ENCODE measurements at regions not wholly inside any gene's neighbourhood (a gene's known extent, or its start where the extent isn't known, plus 50 kb on each side); places are given as distances from the start of the nearest gene placed in this dataset.

DNA sequence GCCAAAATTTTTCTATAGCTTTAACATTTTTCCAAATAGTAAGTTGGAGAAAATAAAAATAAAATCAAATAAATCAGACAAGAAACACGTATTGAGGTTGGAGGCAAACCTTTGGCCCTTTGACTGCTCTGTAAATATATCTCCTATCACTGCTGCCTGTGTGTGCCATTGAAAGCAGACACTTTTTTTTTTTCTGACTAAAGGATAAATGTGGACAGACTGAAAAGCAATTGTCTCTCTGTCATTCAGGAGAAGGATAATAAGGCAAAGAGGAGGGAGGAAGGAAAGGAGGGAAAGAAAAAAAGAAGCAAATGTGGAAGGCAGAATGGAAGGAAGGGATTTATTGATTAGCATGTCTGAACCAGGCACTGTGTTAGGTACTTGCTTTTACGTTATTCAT is 85.2 kb upstream of the SULF2 start:
- H3K9me3 ChIP-seq: no peaks in the 10 kb centered on the region
- ATAC-seq (no peak), DNase-seq (no peak)
- TF ChIP-seq, protein P1, sequence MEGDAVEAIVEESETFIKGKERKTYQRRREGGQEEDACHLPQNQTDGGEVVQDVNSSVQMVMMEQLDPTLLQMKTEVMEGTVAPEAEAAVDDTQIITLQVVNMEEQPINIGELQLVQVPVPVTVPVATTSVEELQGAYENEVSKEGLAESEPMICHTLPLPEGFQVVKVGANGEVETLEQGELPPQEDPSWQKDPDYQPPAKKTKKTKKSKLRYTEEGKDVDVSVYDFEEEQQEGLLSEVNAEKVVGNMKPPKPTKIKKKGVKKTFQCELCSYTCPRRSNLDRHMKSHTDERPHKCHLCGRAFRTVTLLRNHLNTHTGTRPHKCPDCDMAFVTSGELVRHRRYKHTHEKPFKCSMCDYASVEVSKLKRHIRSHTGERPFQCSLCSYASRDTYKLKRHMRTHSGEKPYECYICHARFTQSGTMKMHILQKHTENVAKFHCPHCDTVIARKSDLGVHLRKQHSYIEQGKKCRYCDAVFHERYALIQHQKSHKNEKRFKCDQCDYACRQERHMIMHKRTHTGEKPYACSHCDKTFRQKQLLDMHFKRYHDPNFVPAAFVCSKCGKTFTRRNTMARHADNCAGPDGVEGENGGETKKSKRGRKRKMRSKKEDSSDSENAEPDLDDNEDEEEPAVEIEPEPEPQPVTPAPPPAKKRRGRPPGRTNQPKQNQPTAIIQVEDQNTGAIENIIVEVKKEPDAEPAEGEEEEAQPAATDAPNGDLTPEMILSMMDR (IDR thresholded peaks at IDR 0.05): no peak
- no peaks in the 10 kb centered on the region for H3K4me1 ChIP-seq (ENCODE audit: low read depth)
- intact Hi-C loops (cut with DNase I, micrococcal nuclease): no loop called here
- no peaks in the 10 kb centered on the region for H3K36me3 ChIP-seq (ENCODE audit: low read depth)
- no peak overlapping the region for H3K4me3 ChIP-seq

DNA sequence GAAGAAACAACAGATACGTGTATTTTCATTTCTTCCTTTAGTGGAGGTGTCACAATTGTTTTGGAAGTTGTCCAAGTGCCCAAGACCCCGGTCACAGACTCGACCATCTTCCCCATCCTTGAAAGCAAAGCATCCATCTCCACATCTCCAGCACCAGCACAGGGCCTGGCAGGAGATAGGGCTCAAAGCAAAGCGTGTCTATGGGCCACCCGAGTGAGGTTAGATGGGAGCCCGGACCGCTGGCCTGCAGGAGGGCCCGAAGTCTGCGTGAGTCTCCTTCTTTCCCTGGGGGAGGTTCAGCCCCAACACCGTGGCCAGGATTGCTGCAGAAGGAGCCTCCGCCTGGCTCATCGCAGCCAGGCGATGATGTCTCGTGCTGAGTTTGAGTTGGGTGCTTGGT is 83.5 kb upstream of the SULF2 start:
- intact Hi-C loops (cut with DNase I, micrococcal nuclease): no loop called here
- H3K36me3 ChIP-seq (ENCODE audit: low read depth): no peaks in the 10 kb centered on the region
- H3K4me3 ChIP-seq: no peak overlapping the region
- TF ChIP-seq, protein P1 (IDR thresholded peaks at IDR 0.05): no peak
- H3K4me1 ChIP-seq (ENCODE audit: low read depth): no peaks in the 10 kb centered on the region
- ATAC-seq: no peak
- H3K9me3 ChIP-seq: no peaks in the 10 kb centered on the region
- DNase-seq: no peak

DNA sequence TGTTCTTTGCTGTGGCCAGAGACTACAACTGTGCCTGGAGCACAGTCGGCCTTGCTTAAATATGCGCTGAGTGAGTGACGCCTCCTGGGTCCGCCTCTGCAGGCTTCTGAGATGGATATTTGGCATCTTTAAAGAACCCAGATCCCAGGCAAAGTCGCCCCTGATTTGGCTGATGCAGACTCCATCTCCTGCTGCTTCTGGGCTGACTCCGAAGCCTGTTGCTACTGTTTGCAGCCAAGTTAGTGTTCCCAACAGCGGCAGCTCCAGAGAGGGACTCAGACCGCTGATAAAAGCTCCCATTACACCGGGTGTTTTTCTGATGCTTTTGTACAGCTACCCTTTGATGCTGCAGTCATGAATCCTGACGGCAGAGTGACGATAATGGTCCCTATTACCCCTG is 83.0 kb upstream of the SULF2 start:
- no peak for ATAC-seq
- intact Hi-C loops (cut with DNase I, micrococcal nuclease): no loop called here

DNA sequence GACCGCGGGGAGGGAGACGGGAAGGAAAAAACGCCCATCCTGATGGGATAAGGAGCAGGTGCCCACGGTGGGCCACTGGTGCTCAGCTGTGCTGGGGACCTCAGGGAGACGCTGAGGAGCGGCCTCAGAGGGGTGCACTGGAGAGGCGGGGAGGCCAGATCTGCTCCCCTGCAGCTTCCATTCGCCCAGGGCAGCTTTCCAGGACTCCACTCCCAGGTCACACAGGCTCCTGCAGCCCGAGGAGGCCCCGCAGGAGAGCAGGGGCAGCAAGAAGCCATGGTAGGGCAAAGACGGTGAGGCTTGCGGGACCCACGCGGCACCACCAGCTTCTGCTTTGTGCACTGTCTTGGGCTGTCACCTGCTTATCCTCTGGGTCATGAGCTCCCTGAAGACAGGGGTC is 82.5 kb upstream of the SULF2 start:
- DNase-seq: no peak
- H3K4me3 ChIP-seq: no peak overlapping the region
- no peaks in the 10 kb centered on the region for H3K4me1 ChIP-seq (ENCODE audit: low read depth)
- TF ChIP-seq, protein P1 (IDR thresholded peaks at IDR 0.05): no peak
- H3K36me3 ChIP-seq (ENCODE audit: low read depth): no peaks in the 10 kb centered on the region
- no peaks in the 10 kb centered on the region for H3K9me3 ChIP-seq
- intact Hi-C loops (cut with DNase I, micrococcal nuclease): no loop called here
- ATAC-seq: no peak

More for the DNA sequence above, 83.0 kb upstream of the SULF2 start:
- no peak for DNase-seq
- TF ChIP-seq, protein P1 (IDR thresholded peaks at IDR 0.05): no peak
- Histone ChIP-seq H3K4me1 (ENCODE audit: low read depth) (no peaks in the 10 kb centered on the region), H3K36me3 (ENCODE audit: low read depth) (no peaks in the 10 kb centered on the region), H3K4me3 (no peak overlapping the region), H3K9me3 (no peaks in the 10 kb centered on the region)

DNA sequence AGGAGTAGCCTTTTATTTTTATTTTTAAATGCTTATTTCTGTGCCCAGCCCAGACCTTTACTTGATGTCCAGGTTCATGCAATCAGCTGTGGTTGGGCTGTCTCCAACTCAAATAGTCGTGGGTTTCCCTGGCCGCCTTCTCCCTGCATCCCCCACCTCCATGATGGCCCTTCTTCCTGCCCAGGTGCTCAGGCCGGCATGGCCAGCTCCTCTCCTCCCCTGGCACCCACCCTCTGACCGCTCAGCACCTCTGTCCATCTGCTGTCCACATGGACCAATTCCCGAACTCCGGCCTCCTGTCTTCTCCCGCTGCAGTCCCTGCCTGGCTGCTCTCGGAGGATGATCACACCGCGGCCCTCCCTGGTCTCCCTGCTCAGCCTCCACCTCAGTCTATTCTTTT is 81.2 kb upstream of the SULF2 start:
- H3K4me1 ChIP-seq (ENCODE audit: low read depth): no peaks in the 10 kb centered on the region
- ATAC-seq: no peak
- H3K9me3 ChIP-seq: no peaks in the 10 kb centered on the region
- intact Hi-C loops (cut with DNase I, micrococcal nuclease): no loop called here
- TF ChIP-seq, protein P1 (IDR thresholded peaks at IDR 0.05): no peak
- DNase-seq: no peak
- no peak overlapping the region for H3K4me3 ChIP-seq
- H3K36me3 ChIP-seq (ENCODE audit: low read depth): no peaks in the 10 kb centered on the region

DNA sequence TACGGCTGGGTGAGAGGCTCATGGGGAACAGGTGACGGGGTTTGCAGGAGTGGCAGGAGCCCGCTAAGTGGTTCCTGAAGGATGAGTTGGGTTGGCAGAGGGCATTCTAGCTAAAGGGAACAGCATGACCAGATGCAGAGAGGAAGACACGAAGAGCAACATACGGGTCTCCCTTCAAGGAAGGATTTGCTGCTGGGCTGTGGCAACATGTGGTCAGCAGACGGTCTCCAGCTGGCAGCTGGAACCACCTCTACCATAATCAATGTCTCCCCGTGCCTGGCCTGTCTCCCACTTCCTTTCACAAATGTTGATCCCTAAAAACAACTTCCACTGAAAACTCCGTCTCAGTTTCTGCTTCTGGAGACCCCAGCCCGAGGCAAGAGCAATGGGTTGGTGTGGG is 80.6 kb upstream of the SULF2 start:
- Histone ChIP-seq H3K4me3 (no peak overlapping the region), H3K4me1 (ENCODE audit: low read depth) (no peaks in the 10 kb centered on the region), H3K9me3 (no peaks in the 10 kb centered on the region), H3K36me3 (ENCODE audit: low read depth) (no peaks in the 10 kb centered on the region)
- ATAC-seq (no peak), DNase-seq (no peak)
- TF ChIP-seq, protein P1 (IDR thresholded peaks at IDR 0.05): no peak
- intact Hi-C loops (cut with DNase I, micrococcal nuclease): no loop called here
